ENCODE measurements at regions not wholly inside any gene's neighbourhood (a gene's known extent, or its start where the extent isn't known, plus 50 kb on each side); places are given as distances from the start of the nearest gene placed in this dataset.

DNA sequence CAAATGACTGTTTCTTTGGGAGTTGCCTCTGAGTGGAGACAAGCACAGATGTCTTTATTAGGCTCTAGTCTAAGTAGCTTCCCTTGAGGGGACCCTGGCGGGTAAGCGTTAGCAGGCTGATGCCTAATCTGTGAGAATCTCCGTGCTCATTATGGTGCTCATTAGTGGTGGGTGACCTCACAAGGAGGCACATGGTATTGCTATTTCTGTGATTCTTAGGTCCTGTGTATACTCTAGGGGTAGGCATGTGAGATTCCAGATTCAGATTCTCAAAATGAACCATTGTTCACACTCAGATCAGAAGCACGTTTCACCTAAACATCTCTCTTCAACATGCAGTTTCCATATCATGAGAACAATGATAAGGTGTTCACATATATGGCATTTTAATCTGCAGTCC is 809.7 kb downstream of the NR2F2 start:
- no peak for DNase-seq

DNA sequence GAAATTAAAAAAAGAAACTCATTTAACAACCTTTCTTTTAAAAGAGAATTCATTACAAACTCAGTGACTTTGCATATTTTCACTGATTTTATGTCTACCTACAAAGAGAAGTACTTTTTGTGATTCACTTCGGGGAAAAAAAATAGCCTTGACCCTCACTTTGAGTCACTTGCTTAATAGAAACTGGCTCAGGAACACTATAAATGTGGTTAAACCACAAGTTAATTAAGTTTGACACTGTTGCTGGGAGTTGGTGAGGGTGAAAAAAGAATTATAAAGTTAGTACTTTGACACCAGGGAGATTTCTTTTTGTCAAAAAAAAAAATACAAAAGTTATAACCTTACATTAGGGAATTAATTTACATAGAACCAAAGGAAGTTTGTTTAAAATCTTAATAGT is 810.9 kb downstream of the NR2F2 start:
- no peak for DNase-seq

DNA sequence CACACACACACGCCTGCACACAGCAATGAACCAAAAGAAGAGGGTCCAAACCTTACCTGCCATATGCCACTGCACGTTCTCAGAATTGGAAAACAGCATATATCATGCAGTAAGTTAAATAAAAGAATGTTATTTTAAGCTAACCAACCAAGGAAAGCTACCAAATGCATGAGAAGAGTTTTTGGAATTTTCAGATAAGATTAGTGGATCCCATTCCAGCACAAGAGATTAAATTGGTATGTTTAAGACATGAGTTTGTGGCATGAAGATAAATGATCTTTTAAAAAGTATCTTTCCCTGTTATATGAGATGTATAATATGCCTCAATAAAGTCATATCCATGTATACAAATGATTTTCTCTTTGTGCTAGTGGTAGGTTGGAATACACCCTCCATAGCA is 811.4 kb downstream of the NR2F2 start:
- no peak for DNase-seq

DNA sequence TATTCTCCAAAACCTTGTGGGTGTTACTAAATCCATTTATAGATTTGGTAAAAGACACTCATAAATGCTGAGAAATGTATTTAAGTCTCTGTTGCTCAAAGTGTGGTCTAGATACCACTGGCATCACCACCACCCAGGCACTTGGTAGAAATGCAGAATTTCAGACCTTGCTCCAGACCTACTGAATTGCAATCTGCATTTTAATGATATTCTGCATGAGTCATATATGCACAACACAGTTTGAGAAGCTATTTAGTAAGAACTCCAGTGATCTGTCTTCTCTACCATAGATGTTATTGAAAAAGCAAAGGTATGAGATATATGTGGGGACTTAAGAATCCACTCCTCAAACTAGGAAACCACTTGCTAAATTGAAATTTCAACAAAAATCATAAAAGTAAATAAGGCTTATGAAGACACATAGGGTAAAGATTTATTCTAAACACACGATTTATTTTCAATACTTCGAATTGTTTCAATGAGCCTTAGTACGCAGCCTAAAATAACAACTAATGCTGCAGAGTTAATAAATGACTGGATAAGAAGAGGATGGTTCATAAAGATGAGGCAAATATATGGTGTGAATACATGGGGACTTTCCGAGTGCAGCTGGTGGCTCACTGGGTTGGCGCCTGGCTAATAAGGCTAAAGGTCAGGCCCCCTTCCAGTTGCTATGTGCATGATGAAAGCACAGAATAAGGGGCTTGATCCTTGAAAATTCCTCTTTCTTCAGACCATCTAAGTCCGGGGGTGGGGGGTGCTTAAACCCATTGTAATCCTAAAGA is 813.3 kb downstream of the NR2F2 start:
- no peak for DNase-seq

DNA sequence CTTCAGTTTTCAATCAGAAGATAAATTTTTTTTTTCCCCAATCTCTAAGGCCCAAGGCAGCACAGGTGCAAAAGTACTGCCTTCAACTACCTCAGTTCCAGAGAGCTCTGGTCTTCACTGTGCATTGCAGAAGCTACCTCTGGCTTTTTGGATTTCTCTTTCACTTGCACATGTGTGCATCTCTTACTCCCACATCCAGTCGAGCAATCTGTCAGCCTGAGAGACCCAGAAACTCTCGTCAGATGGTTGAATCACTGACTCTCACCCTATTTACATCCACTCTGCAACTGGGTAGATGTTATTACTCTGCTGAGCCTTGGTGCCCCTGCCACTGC is 813.8 kb downstream of the NR2F2 start:
- no peak for DNase-seq

DNA sequence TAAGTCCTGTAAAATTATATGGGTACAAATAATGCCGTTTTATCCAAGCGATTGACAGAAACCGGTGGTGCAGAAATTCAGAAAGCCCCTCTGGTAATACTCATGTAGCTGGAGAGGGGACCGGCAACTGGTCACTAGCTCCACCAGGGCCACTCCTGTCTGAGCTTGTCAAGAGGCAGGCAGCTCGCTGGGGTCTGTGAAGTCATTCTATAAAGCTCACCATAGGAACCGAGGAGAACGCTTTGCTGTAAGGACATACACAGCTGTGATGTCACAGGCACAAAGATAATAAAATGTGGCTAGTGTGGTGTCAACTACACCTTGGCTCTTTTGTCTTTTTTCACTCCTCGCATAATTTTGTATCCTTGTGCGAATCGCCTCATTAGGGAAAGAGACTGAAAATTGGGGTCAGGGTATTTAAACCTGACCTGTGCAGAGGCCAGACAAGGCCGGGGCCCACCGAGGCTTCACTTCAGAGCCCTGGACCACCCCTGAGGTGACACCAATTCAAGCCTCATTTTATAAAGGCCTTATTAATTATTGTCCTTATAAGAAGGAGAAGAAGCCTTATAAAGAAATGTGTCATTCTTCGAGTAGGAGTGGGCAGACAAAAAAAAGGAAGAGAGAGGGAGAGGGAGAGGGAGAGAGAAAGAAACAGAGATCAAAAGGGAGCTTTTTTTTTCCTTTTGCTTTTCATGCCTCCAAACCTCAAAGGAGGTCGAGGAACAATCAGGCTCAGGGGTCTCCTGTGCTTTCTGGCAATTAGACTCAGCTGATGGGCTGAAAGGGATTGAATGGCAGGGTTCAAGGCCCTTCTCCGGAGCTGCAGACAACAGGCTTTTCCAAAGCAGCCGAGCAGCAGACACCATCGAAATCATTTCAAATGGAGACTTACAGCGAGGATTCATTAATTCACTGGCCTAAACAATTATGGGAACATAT is 813.3 kb upstream of the ARRDC4 start:
- DNase-seq, result no peak

DNA sequence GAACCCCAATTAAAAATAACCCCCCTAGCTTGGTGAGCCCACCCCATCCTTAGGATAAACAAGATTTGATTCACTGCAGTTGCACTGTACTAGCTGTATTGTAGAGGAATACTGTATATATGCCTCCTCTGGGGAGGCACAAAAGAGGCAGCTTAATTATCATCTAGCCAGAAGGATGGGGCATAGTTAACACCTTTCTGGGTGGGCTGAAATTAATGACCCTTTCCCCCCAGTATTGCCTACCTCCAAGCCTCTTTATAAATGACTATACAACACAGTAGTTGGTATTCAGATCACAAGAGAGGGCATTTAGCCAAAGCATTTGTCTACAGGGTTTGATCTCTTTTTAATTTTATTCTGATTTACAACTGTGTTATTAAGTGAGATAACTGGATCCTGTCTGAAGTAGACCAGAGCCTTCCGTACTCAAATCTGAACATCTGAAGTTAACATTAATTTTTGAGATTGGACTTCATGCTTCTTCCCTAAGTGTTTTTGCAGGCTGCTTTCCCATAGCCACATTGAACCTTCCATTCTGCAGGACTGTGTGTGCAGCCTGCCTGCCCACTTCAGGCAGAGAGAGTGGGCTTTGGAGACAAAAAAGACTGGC is 807.0 kb upstream of the ARRDC4 start:
- no peak for DNase-seq

DNA sequence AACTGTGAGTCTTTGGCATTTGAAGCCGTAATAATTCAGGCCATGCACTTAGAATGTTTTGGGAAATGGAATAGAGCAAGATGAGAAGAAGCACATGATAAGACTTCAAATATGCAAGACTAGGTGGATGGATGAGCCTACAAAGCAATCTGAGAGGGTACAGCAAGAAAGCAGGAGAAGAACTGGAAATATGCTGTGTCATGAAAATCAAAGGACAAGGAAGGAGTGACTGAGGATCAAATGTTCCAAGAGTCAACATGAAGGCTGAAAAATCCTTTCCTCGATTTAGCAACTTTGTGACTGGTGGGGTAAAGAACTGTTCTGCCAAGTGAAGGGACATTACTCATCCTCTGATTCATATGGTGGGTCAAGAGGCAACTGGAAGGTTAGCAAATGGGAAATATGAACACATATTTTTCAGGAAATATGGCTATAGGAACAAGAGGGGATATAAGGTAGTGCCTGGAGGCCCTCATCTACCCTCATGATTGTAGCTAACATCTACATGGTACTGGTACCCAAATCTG is 803.7 kb upstream of the ARRDC4 start:
- no peak for DNase-seq

DNA sequence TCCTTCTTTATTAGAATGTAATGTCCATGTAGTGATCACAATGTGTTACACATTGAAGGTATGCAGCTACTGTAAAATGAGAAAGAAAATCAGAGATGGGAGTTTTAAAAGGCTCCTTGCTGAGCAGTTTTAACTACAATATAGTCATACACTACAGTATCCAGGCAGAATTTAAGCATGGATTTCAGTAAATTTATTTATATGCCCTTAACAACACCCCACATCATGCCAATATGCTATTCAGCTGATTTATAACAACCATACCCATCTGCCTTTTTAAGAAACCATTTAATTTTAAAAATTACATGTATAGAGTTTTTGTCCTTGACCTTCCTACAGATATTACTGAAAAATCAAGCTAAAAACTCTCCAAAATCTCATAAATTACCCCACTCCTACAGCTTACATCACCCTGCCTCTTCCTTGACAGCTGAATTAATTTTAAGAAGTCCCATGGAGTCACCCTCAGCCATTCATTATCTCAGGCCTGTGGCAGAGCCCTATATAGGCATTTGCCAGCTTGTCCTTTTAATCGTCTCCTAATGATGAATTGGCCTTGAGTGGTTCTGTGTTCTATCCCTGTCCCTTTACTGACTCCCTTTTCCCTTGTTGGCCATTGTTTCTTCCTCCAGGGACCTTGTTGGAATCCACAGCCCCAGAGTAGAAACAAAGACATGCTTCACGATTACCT is 797.6 kb upstream of the ARRDC4 start:
- no peak for DNase-seq

DNA sequence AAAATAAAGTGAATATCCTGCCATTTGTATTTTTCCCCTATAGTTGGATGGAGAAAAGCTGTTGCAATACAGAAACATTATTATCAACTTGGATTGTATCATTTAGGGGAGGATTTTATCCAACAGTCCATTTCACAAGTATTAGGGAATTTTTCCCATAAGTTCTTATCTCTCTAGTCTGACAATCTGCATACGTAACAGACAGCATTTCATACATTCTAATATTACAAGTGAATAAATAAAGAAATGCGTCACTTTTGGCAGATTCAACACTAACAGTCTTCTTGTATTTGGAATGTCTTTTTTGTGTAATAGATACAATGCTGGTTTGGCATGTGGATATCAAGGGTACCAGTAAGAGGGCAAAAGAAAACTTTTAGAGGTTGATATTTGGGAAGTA is 795.3 kb upstream of the ARRDC4 start:
- no peak for DNase-seq

DNA sequence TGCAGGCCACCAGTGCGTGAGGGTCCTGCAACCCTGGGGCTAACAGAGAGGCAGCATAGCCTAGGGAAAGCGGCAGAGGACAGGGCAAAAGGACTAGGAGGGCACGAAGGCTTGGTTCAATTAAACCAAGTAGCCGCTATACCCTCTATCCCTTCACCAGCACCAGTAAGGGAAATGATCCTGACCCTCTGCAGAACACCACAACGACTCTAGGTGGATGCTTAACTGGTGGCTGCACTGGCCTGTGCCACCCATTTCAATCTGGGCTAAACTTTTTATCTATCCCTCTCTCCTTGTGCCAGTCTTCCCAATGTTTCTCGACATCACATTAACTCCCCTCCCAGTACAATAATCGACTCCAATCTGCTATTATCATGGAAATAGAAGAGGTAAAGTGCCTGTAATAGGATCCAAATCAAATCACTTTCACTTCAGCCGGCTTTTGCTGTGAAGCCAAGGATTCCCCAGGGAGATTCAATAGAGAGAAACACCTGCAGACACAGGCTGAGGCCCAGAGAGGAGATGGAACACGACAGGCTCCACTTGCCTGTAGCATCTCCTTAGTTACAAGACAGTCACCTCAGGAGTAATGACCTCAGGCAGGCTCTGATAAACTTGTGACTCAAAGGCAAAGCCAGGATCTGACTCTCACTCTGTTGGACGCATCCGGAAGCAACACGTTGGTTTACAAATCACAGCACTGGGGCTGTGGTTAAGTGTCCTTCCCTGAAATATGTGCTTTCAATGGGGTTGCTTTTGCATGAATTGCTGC is 791.6 kb upstream of the ARRDC4 start:
- no peak for DNase-seq

DNA sequence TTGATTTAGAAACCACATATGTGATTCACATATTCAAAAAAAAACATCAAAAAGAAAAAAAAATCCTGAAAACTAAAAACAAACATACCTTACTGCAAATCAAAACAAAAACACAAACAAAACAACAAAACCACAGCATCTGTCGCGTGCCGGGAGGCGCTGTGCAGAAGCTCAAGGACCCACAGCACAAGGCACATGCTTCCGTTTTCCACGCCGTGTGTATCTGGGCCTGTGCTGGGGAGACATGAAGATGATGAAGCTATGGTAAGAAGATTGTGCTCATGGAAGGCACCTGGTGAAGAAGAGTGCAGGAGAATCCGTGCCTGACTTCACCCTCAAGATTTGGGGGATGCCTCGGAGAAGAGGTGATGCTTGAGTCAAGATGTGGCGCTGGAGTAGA is 788.9 kb upstream of the ARRDC4 start:
- DNase-seq, result no peak

DNA sequence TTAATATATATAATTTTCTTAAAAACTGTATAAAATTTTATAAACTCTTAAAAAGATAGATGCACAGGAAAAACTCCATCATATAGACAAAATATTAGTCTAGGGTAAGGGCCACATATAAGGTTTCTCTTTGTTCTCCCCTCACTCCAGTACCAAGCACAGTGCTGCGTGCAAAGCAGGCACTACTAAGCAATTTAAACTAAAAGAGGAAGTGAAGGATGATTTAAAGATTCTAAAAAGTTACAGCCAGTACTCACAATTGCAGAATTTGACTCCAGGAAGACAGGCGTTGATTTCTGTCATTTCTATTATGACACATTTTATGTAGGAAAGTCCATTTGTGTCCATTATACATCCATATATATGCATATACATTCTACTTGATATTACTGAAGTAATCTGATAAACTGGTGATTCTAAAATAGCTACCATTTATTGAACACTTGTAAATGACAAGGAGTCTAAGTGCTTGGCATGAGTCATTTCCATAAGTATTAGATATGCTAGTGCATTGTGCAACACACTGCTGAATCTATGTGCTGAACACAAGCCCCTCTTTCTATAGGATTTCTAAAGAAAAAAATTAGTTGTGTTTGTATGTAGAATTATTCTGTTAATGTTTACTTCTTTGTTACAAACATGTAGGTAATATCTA is 785.5 kb upstream of the ARRDC4 start:
- no peak for DNase-seq

DNA sequence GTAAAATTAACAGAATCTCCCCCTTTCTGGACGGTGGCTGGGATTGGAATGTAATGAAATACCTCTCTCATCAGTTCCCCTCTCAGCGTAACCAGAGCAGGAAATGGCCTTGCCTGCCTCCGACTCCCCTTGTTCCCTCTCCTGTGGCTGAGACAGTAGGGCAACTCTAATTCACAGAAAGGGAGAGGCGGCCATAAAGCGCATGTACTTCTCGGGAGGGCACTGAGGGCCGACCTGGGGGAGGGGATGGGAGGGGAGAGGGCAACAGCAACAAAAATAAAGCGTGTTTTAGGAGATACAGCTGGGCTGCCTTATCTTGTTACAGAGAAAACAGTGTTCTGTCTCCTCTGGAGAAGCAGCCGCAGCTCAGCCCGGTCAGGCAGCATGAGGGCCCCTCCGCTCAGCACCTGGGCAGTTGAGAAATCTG is 783.3 kb upstream of the ARRDC4 start:
- no peak for DNase-seq

DNA sequence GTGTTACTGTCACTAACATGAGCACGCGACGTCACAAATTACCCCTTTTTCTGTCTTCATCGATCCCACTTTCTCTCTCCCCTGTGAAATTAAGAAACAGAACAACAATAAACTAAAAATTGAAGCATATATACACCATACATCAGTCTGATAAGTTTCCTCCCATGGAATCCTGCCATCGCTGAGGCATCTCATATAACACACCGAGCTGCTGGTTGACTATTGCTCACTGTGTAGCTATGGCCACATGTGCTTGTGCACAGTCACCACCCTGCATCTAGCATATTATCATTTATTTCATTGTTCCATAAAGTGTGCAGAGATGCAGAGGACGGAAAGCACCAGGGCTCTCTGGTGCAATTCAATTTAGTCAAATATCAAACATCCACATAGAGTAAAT is 777.9 kb upstream of the ARRDC4 start:
- no peak for DNase-seq

DNA sequence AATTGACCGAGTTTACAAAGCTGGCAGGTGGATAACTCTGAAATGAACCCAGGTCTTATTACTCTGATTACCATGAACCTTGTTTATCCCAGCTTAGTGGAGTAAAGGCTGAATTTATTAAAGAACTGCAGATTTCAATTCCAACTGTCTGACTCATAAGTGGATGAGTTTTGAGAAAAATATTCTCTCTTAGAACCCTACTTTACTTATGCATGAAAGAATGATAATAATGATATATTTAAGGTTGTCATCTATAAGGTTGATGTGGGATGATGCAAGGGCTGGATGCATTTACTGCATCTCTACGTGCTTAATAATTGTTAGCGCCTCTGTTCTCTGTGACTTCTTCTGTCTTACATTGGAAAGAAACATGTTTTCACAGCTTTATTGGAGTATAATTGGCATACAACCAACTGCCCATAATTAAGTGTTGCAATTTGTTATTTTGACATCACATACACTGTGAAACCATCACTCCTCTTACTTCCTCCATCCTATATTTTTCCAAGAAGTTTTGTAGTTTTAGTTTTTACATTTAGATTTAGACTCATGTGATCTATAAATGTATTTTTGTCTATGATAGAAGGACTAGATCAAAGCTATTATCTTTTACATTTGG is 771.2 kb upstream of the ARRDC4 start:
- no peak for DNase-seq

DNA sequence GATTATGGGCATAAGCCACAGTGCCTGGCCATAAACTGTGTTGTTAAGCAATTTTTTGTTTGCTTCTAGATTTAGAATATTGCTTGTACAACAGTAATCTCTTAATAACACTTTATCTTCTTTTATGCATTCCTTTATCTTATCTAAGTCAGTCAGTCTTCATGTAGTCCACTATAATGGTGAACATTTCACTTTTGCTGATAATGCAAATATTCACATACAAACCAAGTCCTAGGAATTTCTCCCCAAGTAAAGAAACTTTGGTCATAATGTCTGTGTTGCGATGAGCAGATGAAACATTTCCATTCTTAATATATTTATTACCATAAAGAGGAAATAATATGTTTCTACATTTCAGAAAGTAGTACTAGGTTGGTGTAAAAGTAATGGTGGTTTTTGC is 765.8 kb upstream of the ARRDC4 start:
- DNase-seq, result no peak

DNA sequence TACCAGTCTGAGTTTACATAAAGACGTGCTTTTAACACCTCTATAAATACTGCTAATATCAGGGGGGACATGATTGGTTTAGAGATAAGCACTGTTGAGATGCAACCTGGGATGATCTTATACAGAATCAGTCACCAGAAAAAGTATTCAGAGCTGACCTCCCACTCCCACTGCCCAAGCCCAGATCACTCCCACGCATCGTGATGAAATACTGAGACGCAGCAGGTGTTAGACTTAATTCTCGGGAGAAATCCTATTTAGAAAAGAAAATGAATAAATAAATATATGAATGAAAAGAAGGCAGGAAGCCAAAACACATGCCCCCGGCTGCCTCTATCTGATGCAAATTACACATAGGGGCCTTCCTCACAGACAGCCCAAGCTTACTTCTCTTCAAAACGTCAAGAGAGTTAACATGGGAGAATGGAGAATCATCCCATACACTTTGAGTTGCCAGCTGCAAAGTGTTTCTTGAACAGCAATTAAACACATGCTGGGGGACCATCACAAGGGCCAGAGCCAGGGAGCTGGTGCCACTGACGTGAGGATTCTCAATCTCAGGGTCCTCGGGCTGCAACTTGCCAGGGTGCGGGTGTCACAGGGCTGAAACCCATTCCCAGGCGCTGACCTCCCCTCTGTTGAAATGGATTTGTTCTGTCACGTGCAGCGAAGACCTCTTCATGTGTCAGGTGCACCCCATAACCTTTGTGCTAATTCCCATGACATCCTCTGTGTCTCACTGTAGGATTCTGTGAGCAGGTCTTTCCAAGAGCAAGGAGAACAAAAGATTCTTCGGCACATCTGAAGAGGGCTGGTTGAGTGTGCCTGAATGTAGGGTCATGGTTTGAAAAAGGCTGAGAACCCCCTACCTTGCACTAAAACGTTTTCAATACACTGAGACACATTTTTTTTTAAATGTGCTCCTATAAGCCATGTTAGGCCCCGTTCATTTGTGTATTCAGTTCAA is 764.2 kb upstream of the ARRDC4 start:
- DNase-seq, result no peak

DNA sequence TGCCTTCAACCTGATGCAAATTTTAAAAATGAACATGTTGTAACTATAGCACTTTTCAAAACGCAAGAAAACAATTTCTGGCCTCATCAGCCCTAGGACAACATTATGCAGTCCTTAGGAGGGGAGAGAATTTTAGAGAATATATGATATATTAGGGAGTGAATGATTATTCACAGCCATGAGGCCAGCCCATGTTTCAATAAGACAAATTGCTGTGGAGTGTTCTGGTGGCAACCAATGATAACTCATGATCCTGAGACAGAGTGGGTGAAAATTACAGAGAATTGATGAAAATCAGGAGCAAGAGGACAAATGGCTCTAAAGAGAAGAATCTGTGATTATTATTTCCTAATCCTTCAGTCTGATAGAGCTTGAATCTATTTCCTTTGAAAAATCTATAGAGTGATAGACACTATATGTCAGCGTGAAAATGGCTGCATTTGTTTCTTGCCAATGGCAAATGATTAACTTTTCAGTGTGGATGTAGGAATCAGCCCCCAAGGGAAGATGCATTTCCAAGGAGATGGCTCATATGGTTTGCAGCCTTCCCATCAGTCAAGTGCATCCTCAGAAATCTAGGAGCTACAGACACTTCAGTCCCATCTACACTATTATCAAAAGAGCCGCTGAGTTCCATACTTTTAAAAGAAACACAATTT is 761.0 kb upstream of the ARRDC4 start:
- no peak for DNase-seq
